ENCODE measurements at regions not wholly inside any gene's neighbourhood (a gene's known extent, or its start where the extent isn't known, plus 50 kb on each side); places are given as distances from the start of the nearest gene placed in this dataset.

DNA sequence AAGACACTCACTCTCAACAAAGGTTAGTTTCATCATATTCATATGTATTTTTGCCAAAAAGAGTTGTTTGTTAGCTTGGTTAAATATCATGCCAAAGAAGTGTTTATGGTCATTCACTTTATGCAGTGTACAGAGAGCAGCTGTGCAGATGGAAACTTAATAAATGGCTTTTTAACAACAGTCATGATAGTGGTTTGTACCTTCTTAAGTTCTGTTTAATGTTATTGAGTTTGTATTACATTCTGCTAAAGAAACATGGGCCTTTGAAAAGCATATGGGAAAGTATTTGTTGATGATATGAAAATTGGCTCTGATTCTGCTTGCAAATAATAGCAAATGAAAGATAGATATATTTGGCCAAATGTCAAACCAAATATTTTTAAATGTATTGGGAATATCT is 607.3 kb downstream of the NCAM2 start:
- DNase-seq = no peak

- no peak for DNase-seq
These were observed 607.8 kb downstream of the NCAM2 start for GRCh38 chr21:21606041-21606440.

DNA sequence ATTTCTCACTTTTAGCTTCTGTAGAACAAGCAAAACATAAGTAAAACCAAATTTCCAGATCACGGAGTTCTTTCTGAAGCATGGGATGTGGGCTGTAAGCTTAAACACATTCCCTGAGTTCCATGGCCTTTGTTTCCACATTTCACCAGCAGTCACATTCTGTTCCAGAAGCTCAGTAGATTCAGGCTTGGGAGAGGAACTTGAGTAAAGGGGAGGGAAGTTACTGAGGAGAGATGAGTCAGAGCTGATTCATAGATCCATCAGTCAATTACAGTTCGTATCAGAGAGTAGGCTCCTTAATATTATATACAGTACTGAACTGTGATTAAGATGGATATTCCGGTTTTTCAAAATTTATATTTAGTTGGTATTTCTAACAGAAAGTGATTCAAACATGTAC is 614.3 kb downstream of the NCAM2 start:
- DNase-seq = no peak

DNA sequence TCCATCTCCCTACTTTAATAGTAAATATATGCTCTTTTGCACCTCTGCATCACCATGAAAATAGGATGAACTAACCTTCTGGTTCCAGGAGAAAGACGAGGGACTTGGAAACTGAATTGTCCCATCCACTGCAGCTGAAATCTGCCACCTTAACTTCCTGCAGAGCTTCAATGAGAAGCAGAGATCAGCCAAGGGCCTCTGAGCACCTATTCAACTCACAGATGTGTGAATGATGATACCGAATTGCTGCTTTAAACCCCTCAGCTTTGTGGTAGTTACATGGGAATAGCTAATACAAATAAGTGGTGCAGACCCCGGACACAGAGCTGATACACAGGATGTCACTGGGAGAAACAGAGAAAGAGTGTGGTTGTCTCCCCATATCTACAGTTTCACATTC is 616.8 kb downstream of the NCAM2 start:
- no peak for DNase-seq

DNA sequence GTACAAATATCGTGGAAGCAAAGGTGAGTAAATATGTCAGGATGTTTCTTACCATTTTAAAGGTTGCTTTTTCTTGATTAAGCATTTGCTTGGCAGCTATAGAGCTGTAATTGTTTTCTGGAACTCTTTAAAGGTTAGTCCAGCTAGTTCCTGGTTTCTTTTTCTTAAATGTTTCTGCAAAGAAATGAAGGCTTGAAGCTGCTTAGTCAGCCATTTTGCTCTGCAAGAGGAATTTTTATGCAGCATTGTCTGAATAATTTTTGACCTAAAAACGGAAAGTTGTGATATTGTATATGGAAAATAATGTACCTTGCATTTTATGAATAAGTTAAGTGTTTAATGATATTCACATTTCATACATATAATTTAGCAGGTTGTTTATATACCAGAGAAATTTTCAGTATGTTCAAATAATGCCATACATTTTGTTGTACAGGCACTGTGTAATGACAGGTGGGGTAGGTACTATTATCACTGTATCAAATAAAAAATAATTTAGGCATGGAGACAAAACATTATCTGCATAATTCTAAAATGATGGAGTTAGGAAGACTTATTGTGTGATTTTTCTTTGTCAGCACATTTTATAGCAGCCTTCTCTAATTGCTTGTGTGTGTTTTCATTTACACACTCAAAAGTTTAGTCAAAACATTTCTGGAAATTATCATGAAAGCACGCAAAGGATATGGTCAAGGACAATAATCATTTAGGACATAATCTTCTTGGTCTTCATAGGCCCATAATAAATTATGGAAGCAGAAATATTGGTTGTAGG is 624.4 kb downstream of the NCAM2 start:
- DNase-seq = no peak

- no peak for DNase-seq
These were observed 626.5 kb downstream of the NCAM2 start for GRCh38 chr21:21624674-21625073.

GRCh38 chr21:21631961-21632360 is 633.8 kb downstream of the NCAM2 start:
- no peak for DNase-seq

- DNase-seq = no peak
These were observed 634.7 kb downstream of the NCAM2 start for GRCh38 chr21:21632926-21633325.

GRCh38 chr21:21661741-21662140 is 663.5 kb downstream of the NCAM2 start:
- DNase-seq = no peak

GRCh38 chr21:21662776-21663175 is 664.6 kb downstream of the NCAM2 start:
- no peak for DNase-seq

DNA sequence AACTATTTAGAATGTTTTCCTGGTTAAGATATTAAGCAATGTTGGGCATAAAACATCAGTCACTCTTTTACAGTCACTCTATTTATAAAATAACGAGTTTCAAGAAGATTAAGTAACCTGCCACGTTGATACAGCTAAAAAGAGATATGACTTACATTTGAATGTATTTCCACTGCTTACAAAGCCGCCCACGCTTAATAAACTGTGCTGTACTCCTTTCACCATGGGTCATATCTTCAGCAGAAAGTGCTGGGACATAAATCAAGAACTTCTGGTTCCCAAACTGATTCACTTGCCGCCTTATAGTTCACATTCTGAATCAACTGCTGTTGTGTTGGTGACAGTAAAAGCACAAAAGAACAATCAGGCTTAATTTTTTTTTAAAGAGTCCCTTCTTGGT is 666.7 kb downstream of the NCAM2 start:
- no peak for DNase-seq

DNA sequence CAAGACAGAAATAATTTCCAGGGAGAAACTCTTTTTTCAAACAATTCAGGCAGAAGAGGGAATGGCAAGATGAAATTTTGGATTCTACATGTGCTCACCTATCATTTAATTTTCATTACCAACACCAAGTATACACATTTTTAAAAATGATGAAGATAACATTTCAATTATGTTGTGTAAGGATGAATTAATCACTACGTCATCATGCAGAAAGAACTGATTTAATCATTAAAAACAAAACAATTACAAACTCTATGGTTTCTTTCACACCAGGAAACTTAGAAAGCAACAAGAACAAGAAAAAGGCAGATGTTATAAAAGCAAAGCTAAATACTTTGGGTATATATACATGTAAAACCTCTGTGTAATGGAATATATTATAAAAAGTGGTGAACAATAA is 668.5 kb downstream of the NCAM2 start:
- no peak for DNase-seq

DNA sequence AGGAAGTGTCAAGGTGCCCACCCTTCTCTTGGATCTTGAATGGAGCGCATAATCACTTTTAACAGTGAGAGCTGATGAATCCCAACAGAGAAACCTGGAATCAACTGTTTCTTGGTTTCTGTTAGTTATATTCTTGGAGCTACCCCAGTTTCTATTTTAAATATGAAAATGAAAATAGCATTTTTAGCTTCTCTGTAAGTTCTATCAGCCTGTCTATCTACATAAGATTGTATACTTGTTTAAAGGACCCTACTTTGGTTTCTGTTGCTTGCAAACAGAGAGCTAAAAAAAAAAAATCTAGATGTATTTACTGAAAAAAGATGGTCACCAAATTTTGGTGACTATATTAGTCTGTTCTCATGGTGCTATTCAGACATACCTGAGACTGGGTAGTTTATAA is 670.0 kb downstream of the NCAM2 start:
- DNase-seq = no peak

DNA sequence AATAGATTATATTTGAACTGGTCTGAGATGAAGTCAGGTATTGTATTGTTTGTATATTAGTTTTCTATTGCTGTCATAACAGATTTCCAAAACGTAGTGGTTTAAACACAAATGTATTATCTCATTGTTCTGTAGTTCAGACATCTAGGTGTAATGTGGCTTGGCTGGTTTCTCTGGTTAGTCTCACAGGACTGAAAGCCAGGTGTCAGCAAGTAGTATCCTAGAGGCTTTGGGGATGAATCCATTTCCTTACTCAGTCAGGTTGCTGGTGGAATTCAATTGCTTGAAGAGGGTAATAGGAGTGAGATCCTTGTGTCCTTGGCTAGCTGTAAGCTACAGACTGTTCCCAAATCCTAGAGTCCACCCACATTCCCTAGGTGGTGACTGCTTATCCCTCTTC is 675.8 kb downstream of the NCAM2 start:
- DNase-seq = no peak

DNA sequence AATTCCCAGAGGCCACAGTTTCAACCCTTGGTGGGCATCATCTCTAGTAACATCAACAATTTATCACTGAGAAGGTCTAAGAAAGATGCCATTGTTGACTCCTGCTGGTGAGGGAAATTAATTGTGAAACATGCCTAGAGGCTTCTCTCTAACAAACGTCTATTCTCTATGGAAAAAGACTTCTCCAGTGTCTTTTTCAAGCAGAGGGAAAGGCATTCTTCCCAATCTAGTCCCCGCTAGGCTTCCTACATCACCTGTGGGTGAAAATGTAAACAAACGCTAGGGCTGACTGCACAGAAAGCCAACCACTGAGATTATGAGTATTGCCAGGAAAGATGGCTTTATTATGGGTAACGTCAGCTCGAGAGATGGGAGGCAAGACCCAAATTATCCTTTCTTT is 677.4 kb downstream of the NCAM2 start:
- DNase-seq = no peak

- DNase-seq = no peak
These were observed 684.0 kb downstream of the NCAM2 start for GRCh38 chr21:21682172-21682571.

DNA sequence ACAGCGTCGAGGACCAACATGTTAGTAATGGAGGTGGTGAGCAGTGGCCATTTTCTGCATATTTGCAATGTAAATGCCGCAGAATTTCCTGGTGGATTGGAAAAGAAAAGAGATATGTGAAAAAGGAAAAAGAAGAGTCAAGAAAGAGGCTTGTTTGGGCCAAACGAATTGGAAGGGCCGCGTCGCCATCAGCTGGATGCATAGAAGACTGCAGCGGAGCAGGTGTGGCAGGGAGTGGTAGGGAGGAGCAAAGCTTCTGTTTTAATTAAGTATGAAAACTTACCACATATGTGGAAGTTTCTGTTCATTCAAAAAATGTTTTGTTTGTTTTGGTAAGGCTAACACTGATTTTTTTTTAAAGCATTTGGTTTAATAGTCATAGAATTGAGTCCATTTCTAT is 690.7 kb downstream of the NCAM2 start:
- DNase-seq = no peak

GRCh38 chr21:21690068-21690665 is 692.0 kb downstream of the NCAM2 start:
- DNase-seq = no peak

DNA sequence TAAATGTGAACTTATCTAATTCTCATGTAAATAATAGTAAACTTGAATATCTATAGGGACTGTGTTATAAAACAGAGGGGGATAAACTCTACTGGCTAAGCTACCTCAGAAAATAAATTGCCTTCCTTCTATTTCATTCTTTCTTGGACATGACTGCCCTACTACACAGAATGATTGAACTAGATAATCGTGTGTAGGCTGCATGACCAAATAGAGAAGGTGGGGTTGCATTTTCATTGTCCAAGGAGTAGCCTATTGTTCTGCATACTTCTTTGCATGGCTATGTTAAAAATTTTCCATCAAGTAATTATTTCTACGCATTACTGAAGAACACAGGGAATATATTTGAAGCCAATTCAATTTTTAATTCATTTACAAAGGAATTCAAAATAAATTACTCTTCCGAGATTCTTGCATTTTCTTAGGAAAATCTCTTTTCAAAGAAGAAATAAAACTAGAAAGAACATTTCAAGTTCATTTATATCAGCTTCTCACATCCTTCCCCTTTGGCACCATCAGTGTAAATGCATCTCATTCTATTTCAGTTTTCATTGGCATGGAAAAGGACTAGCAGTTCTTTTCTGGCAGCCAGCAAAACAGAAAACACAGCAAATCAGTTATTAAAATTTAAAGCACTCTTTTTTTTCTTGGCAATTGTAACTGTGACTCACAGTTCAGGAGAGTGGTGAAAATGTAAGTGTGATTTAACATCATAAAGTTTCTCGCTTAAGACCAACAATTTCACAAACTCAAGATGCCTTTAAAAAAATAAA is 714.7 kb downstream of the NCAM2 start:
- no peak for DNase-seq

GRCh38 chr21:21713651-21714180 is 715.5 kb downstream of the NCAM2 start:
- no peak for DNase-seq

DNA sequence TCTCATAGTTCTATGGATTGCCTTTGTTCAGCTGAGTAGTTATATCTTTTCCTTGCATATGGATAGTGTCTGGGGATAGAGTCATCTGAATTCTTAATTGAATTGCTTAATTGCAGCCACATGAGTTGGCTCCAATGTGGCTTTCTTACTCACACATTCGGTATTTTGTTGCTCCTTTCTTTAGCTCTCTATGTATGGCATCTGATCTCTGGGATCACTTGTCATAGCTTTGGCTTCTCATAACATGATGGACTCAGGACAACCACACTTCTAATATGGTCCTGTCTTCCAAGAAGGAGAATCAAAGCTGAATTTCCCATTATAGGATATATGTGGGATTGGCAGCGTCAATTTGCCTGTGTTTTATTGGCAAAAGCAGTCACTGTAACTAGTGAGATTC is 716.2 kb downstream of the NCAM2 start:
- DNase-seq = no peak

- no peak for DNase-seq
These were observed 717.2 kb downstream of the NCAM2 start for GRCh38 chr21:21715266-21715969.

- DNase-seq = no peak
These were observed 724.5 kb downstream of the NCAM2 start for GRCh38 chr21:21722731-21723130.
